T-helper 1 cell (primary cell): ENCODE measurements at regions not wholly inside any gene's neighbourhood (a gene's known extent, or its start where the extent isn't known, plus 50 kb on each side); places are given as distances from the start of the nearest gene placed in this dataset.
"Not testable (repeated sequence)": the region's sequence is repeated elsewhere in the genome, so short reads cannot be mapped to it uniquely, and the experiment has no call there.

Source experiments
- DNase-seq, 5 donors: peaks; one replicate each; pipeline ENCODE4 v3.0.0-alpha.2; 2012 to 2020

GRCh38 chr18:1425679-1426078 is 521.0 kb downstream of the ADCYAP1 start:
- no peak for DNase-seq

GRCh38 chr18:1435487-1435886 is 530.8 kb downstream of the ADCYAP1 start:
- no peak for DNase-seq

- no peak for DNase-seq
Observed at GRCh38 chr18:1436199-1436598, 531.5 kb downstream of the ADCYAP1 start.

GRCh38 chr18:1438458-1438910 is 533.8 kb downstream of the ADCYAP1 start:
- no peak for DNase-seq

GRCh38 chr18:1438967-1439366 is 534.3 kb downstream of the ADCYAP1 start:
- no peak for DNase-seq

GRCh38 chr18:1444062-1444461 is 539.4 kb downstream of the ADCYAP1 start:
- DNase-seq, result not testable (repeated sequence)

- no peak for DNase-seq
Observed at GRCh38 chr18:1446765-1447164, 542.1 kb downstream of the ADCYAP1 start.

- DNase-seq, result no peak
Observed at GRCh38 chr18:1452821-1453220, 548.1 kb downstream of the ADCYAP1 start.

- DNase-seq, result no peak
Observed at GRCh38 chr18:1455605-1456004, 550.9 kb downstream of the ADCYAP1 start.

- DNase-seq, result no peak
Observed at GRCh38 chr18:1458547-1458946, 553.9 kb downstream of the ADCYAP1 start.

- no peak for DNase-seq
Observed at GRCh38 chr18:1463981-1464380, 559.3 kb downstream of the ADCYAP1 start.

- DNase-seq, result no peak
Observed at GRCh38 chr18:1464444-1465217, 560.0 kb downstream of the ADCYAP1 start.

- no peak for DNase-seq
Observed at GRCh38 chr18:1466035-1466434, 561.4 kb downstream of the ADCYAP1 start.

- no peak for DNase-seq
Observed at GRCh38 chr18:1467461-1467964, 562.8 kb downstream of the ADCYAP1 start.

GRCh38 chr18:1468550-1468949 is 563.9 kb downstream of the ADCYAP1 start:
- DNase-seq, result no peak

- DNase-seq, result no peak
Observed at GRCh38 chr18:1475867-1476266, 571.2 kb downstream of the ADCYAP1 start.

- no peak for DNase-seq
Observed at GRCh38 chr18:1480309-1480708, 575.6 kb downstream of the ADCYAP1 start.

GRCh38 chr18:1481577-1481976 is 576.9 kb downstream of the ADCYAP1 start:
- DNase-seq, result no peak

- DNase-seq, result no peak
Observed at GRCh38 chr18:1483385-1483784, 578.7 kb downstream of the ADCYAP1 start.

GRCh38 chr18:1487457-1487856 is 582.8 kb downstream of the ADCYAP1 start:
- no peak for DNase-seq

GRCh38 chr18:1488394-1488793 is 583.7 kb downstream of the ADCYAP1 start:
- DNase-seq, result no peak

GRCh38 chr18:1488957-1489356 is 584.3 kb downstream of the ADCYAP1 start:
- DNase-seq, result no peak

- no peak for DNase-seq
Observed at GRCh38 chr18:1495387-1495786, 590.7 kb downstream of the ADCYAP1 start.

- DNase-seq, result no peak
Observed at GRCh38 chr18:1496096-1496495, 591.4 kb downstream of the ADCYAP1 start.

GRCh38 chr18:1498216-1498615 is 593.5 kb downstream of the ADCYAP1 start:
- no peak for DNase-seq
